ENCODE measurements at regions not wholly inside any gene's neighbourhood (a gene's known extent, or its start where the extent isn't known, plus 50 kb on each side); places are given as distances from the start of the nearest gene placed in this dataset.

GRCh38 chr3:74301056-74301455 lies 313.4 kb downstream of the CNTN3 start:
- H3K9me3 ChIP-seq, result no peaks in the 10 kb centered on the region
- no peaks in the 10 kb centered on the region for H3K4me1 ChIP-seq
- H3K36me3 ChIP-seq (replicated peaks), result no peaks in the 10 kb centered on the region
- no peak for DNase-seq (ENCODE audit: low spot score in 2 of 2)
- H3K27me3 ChIP-seq (ENCODE audit: low read depth), result no peaks in the 10 kb centered on the region
- in situ Hi-C loops (cut with MboI; ENCODE audit: low sequenced_read_pairs), result no loop called here
- no peak overlapping the region for H3K4me3 ChIP-seq

GRCh38 chr3:74295479-74295878 lies 319.0 kb downstream of the CNTN3 start:
- Histone ChIP-seq H3K4me1 (no peaks in the 10 kb centered on the region), H3K27me3 (ENCODE audit: low read depth) (no peaks in the 10 kb centered on the region), H3K36me3 (replicated peaks) (no peaks in the 10 kb centered on the region), H3K9me3 (no peaks in the 10 kb centered on the region), H3K4me3 (no peak overlapping the region)
- DNase-seq (ENCODE audit: low spot score in 2 of 2), result no peak
- in situ Hi-C loops (cut with MboI; ENCODE audit: low sequenced_read_pairs), result no loop called here

- in situ Hi-C loops (cut with MboI; ENCODE audit: low sequenced_read_pairs), result no loop called here
- Histone ChIP-seq H3K27me3 (ENCODE audit: low read depth) (no peaks in the 10 kb centered on the region), H3K9me3 (no peaks in the 10 kb centered on the region), H3K36me3 (replicated peaks) (no peaks in the 10 kb centered on the region), H3K4me1 (peaks cover 2% of the 10 kb centered on the region; the same call in 1 of the 2 replicates), H3K4me3 (no peak overlapping the region)
- no peak for DNase-seq (ENCODE audit: low spot score in 2 of 2)
Observed at GRCh38 chr3:74288761-74289160, 325.7 kb downstream of the CNTN3 start.

GRCh38 chr3:74287557-74287956 lies 326.9 kb downstream of the CNTN3 start:
- H3K27me3 ChIP-seq (ENCODE audit: low read depth), result no peaks in the 10 kb centered on the region
- H3K36me3 ChIP-seq (replicated peaks), result no peaks in the 10 kb centered on the region
- in situ Hi-C loops (cut with MboI; ENCODE audit: low sequenced_read_pairs), result no loop called here
- no peaks in the 10 kb centered on the region for H3K9me3 ChIP-seq
- no peak for DNase-seq (ENCODE audit: low spot score in 2 of 2)
- peaks cover 2% of the 10 kb centered on the region; the same call in 1 of the 2 replicates for H3K4me1 ChIP-seq
- H3K4me3 ChIP-seq, result no peak overlapping the region

- DNase-seq (ENCODE audit: low spot score in 2 of 2), result no peak
- no peaks in the 10 kb centered on the region for H3K9me3 ChIP-seq
- in situ Hi-C loops (cut with MboI; ENCODE audit: low sequenced_read_pairs), result no loop called here
- no peak overlapping the region for H3K4me3 ChIP-seq
- no peaks in the 10 kb centered on the region for H3K36me3 ChIP-seq (replicated peaks)
- no peaks in the 10 kb centered on the region for H3K27me3 ChIP-seq (ENCODE audit: low read depth)
- H3K4me1 ChIP-seq, result peaks cover 2% of the 10 kb centered on the region; the same call in 1 of the 2 replicates
Observed at GRCh38 chr3:74282202-74282601, 332.3 kb downstream of the CNTN3 start.

GRCh38 chr3:74281705-74282104 lies 332.8 kb downstream of the CNTN3 start:
- Histone ChIP-seq H3K36me3 (replicated peaks) (no peaks in the 10 kb centered on the region), H3K4me3 (no peak overlapping the region), H3K27me3 (ENCODE audit: low read depth) (no peaks in the 10 kb centered on the region), H3K9me3 (no peaks in the 10 kb centered on the region), H3K4me1 (peaks cover 2% of the 10 kb centered on the region; the same call in 1 of the 2 replicates)
- DNase-seq (ENCODE audit: low spot score in 2 of 2), result no peak
- in situ Hi-C loops (cut with MboI; ENCODE audit: low sequenced_read_pairs), result no loop called here

GRCh38 chr3:74273555-74274402 lies 340.7 kb downstream of the CNTN3 start:
- Histone ChIP-seq H3K27me3 (ENCODE audit: low read depth) (no peaks in the 10 kb centered on the region), H3K4me3 (no peak overlapping the region), H3K9me3 (no peaks in the 10 kb centered on the region), H3K36me3 (replicated peaks) (no peaks in the 10 kb centered on the region), H3K4me1 (no peaks in the 10 kb centered on the region)
- no peak for DNase-seq (ENCODE audit: low spot score in 2 of 2)
- in situ Hi-C loops (cut with MboI; ENCODE audit: low sequenced_read_pairs), result no loop called here

GRCh38 chr3:74273091-74273490 lies 341.4 kb downstream of the CNTN3 start:
- H3K4me1 ChIP-seq, result no peaks in the 10 kb centered on the region
- DNase-seq (ENCODE audit: low spot score in 2 of 2), result no peak
- no peaks in the 10 kb centered on the region for H3K36me3 ChIP-seq (replicated peaks)
- no peaks in the 10 kb centered on the region for H3K9me3 ChIP-seq
- no peak overlapping the region for H3K4me3 ChIP-seq
- in situ Hi-C loops (cut with MboI; ENCODE audit: low sequenced_read_pairs), result no loop called here
- no peaks in the 10 kb centered on the region for H3K27me3 ChIP-seq (ENCODE audit: low read depth)

GRCh38 chr3:74271541-74271940 lies 342.9 kb downstream of the CNTN3 start:
- no peaks in the 10 kb centered on the region for H3K9me3 ChIP-seq
- H3K4me1 ChIP-seq, result no peaks in the 10 kb centered on the region
- no peaks in the 10 kb centered on the region for H3K36me3 ChIP-seq (replicated peaks)
- DNase-seq (ENCODE audit: low spot score in 2 of 2), result no peak
- in situ Hi-C loops (cut with MboI; ENCODE audit: low sequenced_read_pairs), result no loop called here
- H3K27me3 ChIP-seq (ENCODE audit: low read depth), result no peaks in the 10 kb centered on the region
- no peak overlapping the region for H3K4me3 ChIP-seq

GRCh38 chr3:74269689-74270088 lies 344.8 kb downstream of the CNTN3 start:
- DNase-seq (ENCODE audit: low spot score in 2 of 2), result no peak
- in situ Hi-C loops (cut with MboI; ENCODE audit: low sequenced_read_pairs), result no loop called here
- H3K27me3 ChIP-seq (ENCODE audit: low read depth), result no peaks in the 10 kb centered on the region
- H3K4me1 ChIP-seq, result no peaks in the 10 kb centered on the region
- H3K4me3 ChIP-seq, result no peak overlapping the region
- no peaks in the 10 kb centered on the region for H3K36me3 ChIP-seq (replicated peaks)
- H3K9me3 ChIP-seq, result no peaks in the 10 kb centered on the region

GRCh38 chr3:74268753-74269152 lies 345.7 kb downstream of the CNTN3 start:
- H3K27me3 ChIP-seq (ENCODE audit: low read depth), result no peaks in the 10 kb centered on the region
- in situ Hi-C loops (cut with MboI; ENCODE audit: low sequenced_read_pairs), result no loop called here
- H3K9me3 ChIP-seq, result no peaks in the 10 kb centered on the region
- DNase-seq (ENCODE audit: low spot score in 2 of 2), result no peak
- no peaks in the 10 kb centered on the region for H3K4me1 ChIP-seq
- H3K36me3 ChIP-seq (replicated peaks), result no peaks in the 10 kb centered on the region
- H3K4me3 ChIP-seq, result no peak overlapping the region

- Histone ChIP-seq H3K4me3 (no peak overlapping the region), H3K27me3 (ENCODE audit: low read depth) (no peaks in the 10 kb centered on the region), H3K36me3 (replicated peaks) (no peaks in the 10 kb centered on the region), H3K9me3 (no peaks in the 10 kb centered on the region), H3K4me1 (no peaks in the 10 kb centered on the region)
- in situ Hi-C loops (cut with MboI; ENCODE audit: low sequenced_read_pairs), result no loop called here
- DNase-seq (ENCODE audit: low spot score in 2 of 2), result peak; percentile 69 to 70
Observed at GRCh38 chr3:74267588-74268184, 346.8 kb downstream of the CNTN3 start.

GRCh38 chr3:74267131-74267530 lies 347.3 kb downstream of the CNTN3 start:
- no peaks in the 10 kb centered on the region for H3K36me3 ChIP-seq (replicated peaks)
- no peaks in the 10 kb centered on the region for H3K4me1 ChIP-seq
- no peaks in the 10 kb centered on the region for H3K27me3 ChIP-seq (ENCODE audit: low read depth)
- in situ Hi-C loops (cut with MboI; ENCODE audit: low sequenced_read_pairs), result no loop called here
- no peaks in the 10 kb centered on the region for H3K9me3 ChIP-seq
- H3K4me3 ChIP-seq, result no peak overlapping the region
- no peak for DNase-seq (ENCODE audit: low spot score in 2 of 2)

- H3K4me3 ChIP-seq, result no peak overlapping the region
- DNase-seq (ENCODE audit: low spot score in 2 of 2), result no peak
- no peaks in the 10 kb centered on the region for H3K9me3 ChIP-seq
- no peaks in the 10 kb centered on the region for H3K36me3 ChIP-seq (replicated peaks)
- no peaks in the 10 kb centered on the region for H3K27me3 ChIP-seq (ENCODE audit: low read depth)
- H3K4me1 ChIP-seq, result no peaks in the 10 kb centered on the region
- in situ Hi-C loops (cut with MboI; ENCODE audit: low sequenced_read_pairs), result no loop called here
Observed at GRCh38 chr3:74265069-74265468, 349.4 kb downstream of the CNTN3 start.
